Caco-2 (cell line): ENCODE measurements at regions not wholly inside any gene's neighbourhood (a gene's known extent, or its start where the extent isn't known, plus 50 kb on each side); places are given as distances from the start of the nearest gene placed in this dataset.

Experiments
- BruUV-seq: library from RNA; stranded (reverse); fragments of 400-500 nt; replicated peaks from 2 replicates; lab custom pipeline; 2021; lab: Mats Ljungman, UMichigan
- CTCF ChIA-PET: fragments of 300-600 bp; sonication (Branson Sonifier 250); formaldehyde crosslinking; loops from one replicate; lab custom pipeline; 2022; ENCODE audit warnings: antibody characterized with exemption; lab: Charles Lee
- POLR2A ChIA-PET: fragments of 300-600 bp; sonication (Branson Sonifier 250); formaldehyde crosslinking; loops from one replicate; lab custom pipeline; 2022; ENCODE audit warnings: antibody characterized with exemption; lab: Charles Lee
- DNase-seq, 2 experiments: peaks; one replicate each; pipeline versions ENCODE4 v3.0.0 to v3.0.0-alpha.2; 2020 to 2022
- H3K27me3 ChIP-seq: replicated peaks from 2 replicates; pipeline ENCODE4 v1.6.0; 2011; ENCODE audit warnings: low read length; ENCODE audit not compliant: control insufficient read depth, insufficient read depth
- H3K36me3 ChIP-seq: 2 replicates; pipeline ENCODE4 v1.5.1; 2011; ENCODE audit warnings: low read length; ENCODE audit not compliant: control insufficient read depth, insufficient read depth
- H3K4me1 ChIP-seq: fragments of 250-450 bp; sonication (Bioruptor Pico); 2 replicates; pipeline ENCODE4 v1.5.1; 2020; ENCODE audit warnings: mild to moderate bottlenecking
- H3K4me3 ChIP-seq: 2 replicates; pipeline ENCODE4 v1.5.1; 2011; ENCODE audit warnings: low read depth, mild to moderate bottlenecking, control low read depth, low read length
- H3K9me3 ChIP-seq: fragments of 250-450 bp; sonication (Bioruptor Pico); 2 replicates; pipeline ENCODE4 v1.5.1; 2020; ENCODE audit warnings: mild to moderate bottlenecking, moderate library complexity
- H3K27ac Mint-ChIP-seq: one replicate; pipeline ENCODE4 v1.8.0; 2022; ENCODE audit warnings: mixed read lengths; ENCODE audit not compliant: unreplicated experiment
- H3K27me3 Mint-ChIP-seq: one replicate; pipeline ENCODE4 v1.8.0; 2022; ENCODE audit warnings: mixed read lengths; ENCODE audit not compliant: insufficient read depth, unreplicated experiment
- H3K36me3 Mint-ChIP-seq: one replicate; pipeline ENCODE4 v1.8.0; 2022; ENCODE audit warnings: mild to moderate bottlenecking, mixed read lengths; ENCODE audit not compliant: insufficient read depth, unreplicated experiment
- H3K4me1 Mint-ChIP-seq: one replicate; pipeline ENCODE4 v1.8.0; 2022; ENCODE audit warnings: low read depth, mixed read lengths; ENCODE audit not compliant: unreplicated experiment
- H3K4me3 Mint-ChIP-seq: one replicate; pipeline ENCODE4 v1.8.0; 2022; ENCODE audit warnings: mild to moderate bottlenecking, moderate library complexity, mixed read lengths; ENCODE audit not compliant: unreplicated experiment
- H3K9me3 Mint-ChIP-seq: one replicate; pipeline ENCODE4 v1.8.0; 2022; ENCODE audit warnings: mixed read lengths; ENCODE audit not compliant: unreplicated experiment
- intact Hi-C: fragments of 100-400 bp; cut with micrococcal nuclease; formaldehyde crosslinking; loops from one replicate; pipeline ENCODE4 v1.10.0; 2022; ENCODE audit not compliant: unreplicated experiment
- TF ChIP-seq, protein P1 (sequence below), 2 experiments: fragments of 200-600 bp in 1 of 2; IDR thresholded peaks; 1 replicate in 1 of 2; 2 replicates in 1 of 2; pipeline versions ENCODE4 v1.5.1 to v1.8.0; 2011 to 2022; ENCODE audit warnings: antibody characterized with exemption in 1 of 2, control low read depth in 1 of 2, inconsistent platforms in 1 of 2, low read depth in 1 of 2, low read length in 1 of 2, mild to moderate bottlenecking in 1 of 2, moderate library complexity in 1 of 2; ENCODE audit not compliant: insufficient read depth in 1 of 2, severe bottlenecking in 1 of 2, unreplicated experiment in 1 of 2

DNA sequence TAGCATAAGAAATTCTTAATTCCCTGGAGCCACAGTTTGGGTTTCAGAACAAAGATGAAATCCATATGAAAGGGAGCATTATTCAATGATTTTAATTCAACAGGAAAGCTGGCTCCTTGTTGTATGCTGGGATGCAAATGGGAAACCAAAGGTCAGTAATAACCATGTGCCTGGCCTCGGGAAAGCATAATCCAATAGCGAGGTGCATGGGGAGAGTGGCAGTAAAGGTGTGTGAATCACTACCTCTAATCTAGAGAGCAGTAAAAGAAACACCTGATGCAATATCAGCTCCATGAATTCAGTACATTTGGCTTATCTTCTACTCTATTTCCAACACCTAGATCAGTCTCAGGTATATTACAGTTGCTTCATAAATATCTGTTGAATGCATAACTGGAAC lies 220.1 kb downstream of the FBXO15 start:
- intact Hi-C loops, result no loop called here
- Histone ChIP-seq H3K4me1 (no peaks in the 10 kb centered on the region), H3K27me3 (no peaks in the 10 kb centered on the region), H3K36me3 (no peaks in the 10 kb centered on the region), H3K4me3 (no peak overlapping the region), H3K9me3 (no peaks in the 10 kb centered on the region)
- CTCF ChIA-PET, result no interaction called here
- DNase-seq, result no peak
- TF ChIP-seq, protein P1, sequence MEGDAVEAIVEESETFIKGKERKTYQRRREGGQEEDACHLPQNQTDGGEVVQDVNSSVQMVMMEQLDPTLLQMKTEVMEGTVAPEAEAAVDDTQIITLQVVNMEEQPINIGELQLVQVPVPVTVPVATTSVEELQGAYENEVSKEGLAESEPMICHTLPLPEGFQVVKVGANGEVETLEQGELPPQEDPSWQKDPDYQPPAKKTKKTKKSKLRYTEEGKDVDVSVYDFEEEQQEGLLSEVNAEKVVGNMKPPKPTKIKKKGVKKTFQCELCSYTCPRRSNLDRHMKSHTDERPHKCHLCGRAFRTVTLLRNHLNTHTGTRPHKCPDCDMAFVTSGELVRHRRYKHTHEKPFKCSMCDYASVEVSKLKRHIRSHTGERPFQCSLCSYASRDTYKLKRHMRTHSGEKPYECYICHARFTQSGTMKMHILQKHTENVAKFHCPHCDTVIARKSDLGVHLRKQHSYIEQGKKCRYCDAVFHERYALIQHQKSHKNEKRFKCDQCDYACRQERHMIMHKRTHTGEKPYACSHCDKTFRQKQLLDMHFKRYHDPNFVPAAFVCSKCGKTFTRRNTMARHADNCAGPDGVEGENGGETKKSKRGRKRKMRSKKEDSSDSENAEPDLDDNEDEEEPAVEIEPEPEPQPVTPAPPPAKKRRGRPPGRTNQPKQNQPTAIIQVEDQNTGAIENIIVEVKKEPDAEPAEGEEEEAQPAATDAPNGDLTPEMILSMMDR (IDR thresholded peaks at IDR 0.05; ENCODE audit: insufficient read depth in 1 of 2, low read depth in 1 of 2, low read length in 1 of 2, severe bottlenecking in 1 of 2, unreplicated experiment in 1 of 2), result no peak
- no peaks in the 10 kb centered on the region for H3K9me3 Mint-ChIP-seq
- POLR2A ChIA-PET, result no interaction called here
- no peaks in the 10 kb centered on the region for H3K27me3 Mint-ChIP-seq
- H3K27ac Mint-ChIP-seq, result no peak overlapping the region
- H3K4me1 Mint-ChIP-seq, result no peaks in the 10 kb centered on the region
- H3K4me3 Mint-ChIP-seq, result no peak overlapping the region
- H3K36me3 Mint-ChIP-seq, result no peaks in the 10 kb centered on the region
- BruUV-seq, result no TSS peak

DNA sequence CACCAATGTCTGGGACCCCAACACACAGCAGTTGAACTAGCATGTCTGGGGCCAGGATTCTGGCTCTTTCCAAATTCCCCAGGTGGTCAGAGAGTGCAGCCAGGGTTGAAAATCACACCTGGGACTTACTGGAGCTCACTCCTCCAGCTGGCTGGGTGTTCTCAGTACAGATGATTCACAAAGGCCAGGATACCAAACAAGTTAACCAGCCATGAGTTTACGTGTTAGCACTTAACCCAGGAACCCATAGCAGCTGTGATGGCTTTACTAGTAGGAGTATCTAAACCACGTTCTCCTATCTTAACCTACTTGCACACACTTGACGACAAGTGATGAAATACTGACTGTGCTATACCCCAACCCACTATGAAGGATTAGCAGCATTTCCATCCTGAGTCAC lies 222.8 kb downstream of the FBXO15 start:
- Mint-ChIP-seq H3K27me3 (no peaks in the 10 kb centered on the region), H3K27ac (no peak overlapping the region), H3K4me3 (no peak overlapping the region), H3K4me1 (no peaks in the 10 kb centered on the region), H3K36me3 (no peaks in the 10 kb centered on the region), H3K9me3 (no peaks in the 10 kb centered on the region)
- DNase-seq, result no peak
- Histone ChIP-seq H3K4me1 (no peaks in the 10 kb centered on the region), H3K27me3 (no peaks in the 10 kb centered on the region), H3K4me3 (no peak overlapping the region), H3K36me3 (no peaks in the 10 kb centered on the region), H3K9me3 (no peaks in the 10 kb centered on the region)
- TF ChIP-seq, protein P1 (IDR thresholded peaks at IDR 0.05; ENCODE audit: insufficient read depth in 1 of 2, low read depth in 1 of 2, low read length in 1 of 2, severe bottlenecking in 1 of 2, unreplicated experiment in 1 of 2), result no peak
- POLR2A ChIA-PET, result no interaction called here
- CTCF ChIA-PET, result no interaction called here
- no TSS peak for BruUV-seq
- intact Hi-C loops, result no loop called here

DNA sequence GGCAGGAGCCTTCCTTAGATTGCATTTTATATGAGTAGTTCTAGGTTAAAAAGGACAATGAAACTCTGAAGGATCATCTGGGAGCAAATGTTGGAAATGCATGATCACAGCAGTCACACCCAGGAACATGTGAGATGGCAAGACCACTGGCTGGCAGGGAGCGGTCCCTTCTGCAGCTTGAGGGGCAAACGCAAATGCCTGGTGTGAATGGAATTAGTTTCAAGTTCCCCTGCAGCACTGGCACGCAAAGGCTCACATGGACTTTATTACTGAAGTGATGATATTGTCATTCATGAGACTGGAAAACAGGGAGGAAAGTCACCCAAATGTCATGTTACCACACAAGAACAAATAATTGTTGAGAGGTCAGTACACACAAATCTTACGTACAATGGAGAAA lies 223.3 kb downstream of the FBXO15 start:
- TF ChIP-seq, protein P1 (IDR thresholded peaks at IDR 0.05; ENCODE audit: insufficient read depth in 1 of 2, low read depth in 1 of 2, low read length in 1 of 2, severe bottlenecking in 1 of 2, unreplicated experiment in 1 of 2), result no peak
- ChIA-PET POLR2A (no interaction called here), CTCF (no interaction called here)
- H3K27ac Mint-ChIP-seq, result no peak overlapping the region
- intact Hi-C loops, result no loop called here
- H3K9me3 Mint-ChIP-seq, result no peaks in the 10 kb centered on the region
- no peaks in the 10 kb centered on the region for H3K27me3 Mint-ChIP-seq
- DNase-seq, result no peak
- Histone ChIP-seq H3K36me3 (no peaks in the 10 kb centered on the region), H3K27me3 (no peaks in the 10 kb centered on the region), H3K4me1 (no peaks in the 10 kb centered on the region), H3K9me3 (no peaks in the 10 kb centered on the region), H3K4me3 (no peak overlapping the region)
- no peaks in the 10 kb centered on the region for H3K36me3 Mint-ChIP-seq
- H3K4me3 Mint-ChIP-seq, result no peak overlapping the region
- no TSS peak for BruUV-seq
- H3K4me1 Mint-ChIP-seq, result no peaks in the 10 kb centered on the region
